IMR-90 (cell line): ENCODE measurements at regions not wholly inside any gene's neighbourhood (a gene's known extent, or its start where the extent isn't known, plus 50 kb on each side); places are given as distances from the start of the nearest gene placed in this dataset.

ENCODE experiments used
- ATAC-seq: fragments of 200-7000 bp; cut with Tn5 transposase; 2 replicates; pipeline ENCODE4 v1.9.1; 2020; ENCODE audit warnings: low read depth, mild to moderate bottlenecking, moderate library complexity
- BruUV-seq: library from RNA; stranded (reverse); fragments of 400-500 nt; replicated peaks from 2 replicates; lab custom pipeline; 2021; lab: Mats Ljungman, UMichigan
- CTCF ChIA-PET: fragments of 300-600 bp; formaldehyde crosslinking; extraction: SDS; loops from one replicate; lab custom pipeline; 2021; ENCODE audit warnings: antibody characterized with exemption; lab: Yijun Ruan, JAX
- POLR2A ChIA-PET: fragments of 300-600 bp; sonication (Branson Sonifier 250); formaldehyde crosslinking; loops from one replicate; lab custom pipeline; 2022; ENCODE audit warnings: antibody characterized with exemption; ENCODE audit not compliant: unreplicated experiment; lab: Charles Lee
- DNase-seq: peaks from one replicate; pipeline ENCODE4 v3.0.0; 2013
- H2AFZ ChIP-seq: replicated peaks from 2 replicates; pipeline ENCODE3; 2013; ENCODE audit warnings: low read length, mild to moderate bottlenecking; ENCODE audit not compliant: poor library complexity
- H2AK5ac ChIP-seq: 2 replicates; pipeline ENCODE4 v1.6.1; 2013; ENCODE audit warnings: low read depth, low read length, inconsistent platforms
- H2AK9ac ChIP-seq: replicated peaks from 2 replicates; pipeline ENCODE3; 2013; ENCODE audit warnings: mild to moderate bottlenecking, low read depth, low read length, moderate library complexity; ENCODE audit not compliant: poor library complexity
- H2BK120ac ChIP-seq: 2 replicates; pipeline ENCODE4 v1.6.1; 2013; ENCODE audit warnings: low read depth, low read length, inconsistent platforms
- H2BK15ac ChIP-seq: 3 replicates; pipeline ENCODE4 v1.6.1; 2013; ENCODE audit warnings: low read depth, low read length, inconsistent platforms
- H2BK20ac ChIP-seq: 2 replicates; pipeline ENCODE4 v1.6.1; 2013; ENCODE audit warnings: low read depth, mild to moderate bottlenecking, inconsistent platforms, low read length, moderate library complexity
- H2BK5ac ChIP-seq: 2 replicates; pipeline ENCODE4 v1.6.1; 2013; ENCODE audit warnings: mild to moderate bottlenecking, low read depth, low read length, inconsistent platforms; ENCODE audit not compliant: poor library complexity, severe bottlenecking
- H3K14ac ChIP-seq: replicated peaks from 2 replicates; pipeline ENCODE4 v1.6.1; 2013; ENCODE audit warnings: low read depth, low read length, inconsistent platforms
- H3K18ac ChIP-seq: 2 replicates; pipeline ENCODE4 v1.6.1; 2013; ENCODE audit warnings: low read depth, low read length, control low read depth
- H3K23ac ChIP-seq: 2 replicates; pipeline ENCODE4 v1.6.1; 2013; ENCODE audit warnings: low read depth, low read length, inconsistent platforms
- H3K27ac ChIP-seq: 2 replicates; pipeline ENCODE4 v1.5.1; 2013; ENCODE audit warnings: mild to moderate bottlenecking, control low read depth, low read length; ENCODE audit not compliant: insufficient read depth
- H3K27me3 ChIP-seq: 2 replicates; pipeline ENCODE4 v1.6.1; 2013; ENCODE audit warnings: low read length; ENCODE audit not compliant: control insufficient read depth, insufficient read depth
- H3K36me3 ChIP-seq: 2 replicates; pipeline ENCODE4 v1.6.1; 2013; ENCODE audit warnings: low read length, mixed read lengths; ENCODE audit not compliant: control insufficient read depth, insufficient read depth
- H3K4ac ChIP-seq: 2 replicates; pipeline ENCODE4 v1.6.1; 2013; ENCODE audit warnings: low read depth, low read length, inconsistent platforms
- H3K4me1 ChIP-seq: 2 replicates; pipeline ENCODE4 v1.6.1; 2013; ENCODE audit warnings: low read length, mixed read lengths; ENCODE audit not compliant: control insufficient read depth, insufficient read depth
- H3K4me2 ChIP-seq: 2 replicates; pipeline ENCODE4 v1.6.1; 2013; ENCODE audit warnings: low read depth, mild to moderate bottlenecking, control low read depth, low read length, moderate library complexity
- H3K4me3 ChIP-seq: 2 replicates; pipeline ENCODE4 v1.5.1; 2013; ENCODE audit warnings: low read depth, mild to moderate bottlenecking, control low read depth, low read length, moderate library complexity; ENCODE audit not compliant: insufficient read depth
- H3K56ac ChIP-seq: 2 replicates; pipeline ENCODE4 v1.6.1; 2013; ENCODE audit warnings: low read length, inconsistent platforms; ENCODE audit not compliant: insufficient read depth; ENCODE audit errors: extremely low read depth
- H3K79me1 ChIP-seq, 2 experiments: 2 replicates each; pipeline ENCODE4 v1.6.1; 2013; ENCODE audit warnings: low read length in 2 of 2, inconsistent platforms in 1 of 2, low read depth in 1 of 2
- H3K9ac ChIP-seq: 2 replicates; pipeline ENCODE4 v1.6.1; 2013; ENCODE audit warnings: low read depth, low read length, control low read depth
- H3K9me1 ChIP-seq: 2 replicates; pipeline ENCODE4 v1.6.1; 2013; ENCODE audit warnings: low read length, inconsistent platforms; ENCODE audit not compliant: insufficient read depth
- H3K9me3 ChIP-seq: 2 replicates; pipeline ENCODE4 v1.6.1; 2013; ENCODE audit warnings: low read length; ENCODE audit not compliant: control insufficient read depth, insufficient read depth
- H4K20me1 ChIP-seq: 2 replicates; pipeline ENCODE4 v1.6.1; 2013; ENCODE audit warnings: low read length, inconsistent platforms; ENCODE audit not compliant: insufficient read depth
- H4K5ac ChIP-seq: 2 replicates; pipeline ENCODE4 v1.6.1; 2013; ENCODE audit warnings: mild to moderate bottlenecking, low read depth, low read length, control low read depth
- H4K8ac ChIP-seq, 2 experiments: 2 replicates each; pipeline ENCODE4 v1.6.1; 2013; ENCODE audit warnings: low read depth in 2 of 2, low read length in 2 of 2, control low read depth in 1 of 2, inconsistent platforms in 1 of 2
- H4K91ac ChIP-seq: 2 replicates; pipeline ENCODE4 v1.6.1; 2013; ENCODE audit warnings: low read depth, low read length, inconsistent platforms; ENCODE audit not compliant: insufficient read depth
- BHLHE40 ChIP-seq: fragments of 150-350 bp; IDR thresholded peaks from 2 replicates; pipeline ENCODE4 v1.6.1; 2016; ENCODE audit warnings: mild to moderate bottlenecking, low read depth, low read length
- CEBPB ChIP-seq: IDR thresholded peaks from 2 replicates; pipeline ENCODE4 v1.6.1; 2012; ENCODE audit warnings: low read depth, low read length, improper control_type of control experiment
- CHD1 ChIP-seq: IDR thresholded peaks from 2 replicates; pipeline ENCODE4 v1.6.1; 2012; ENCODE audit warnings: low read depth, low read length, improper control_type of control experiment
- ELK1 ChIP-seq: fragments of 150-350 bp; IDR thresholded peaks from 2 replicates; pipeline ENCODE4 v1.6.1; 2016; ENCODE audit warnings: low read depth, mild to moderate bottlenecking, low read length, moderate library complexity, borderline replicate concordance
- FOS ChIP-seq: fragments of 150-350 bp; IDR thresholded peaks from 2 replicates; pipeline ENCODE4 v1.6.1; 2016; ENCODE audit warnings: low read depth, low read length
- MAFK ChIP-seq: IDR thresholded peaks from 2 replicates; pipeline ENCODE4 v1.6.1; 2012; ENCODE audit warnings: low read depth, low read length, improper control_type of control experiment
- MAZ ChIP-seq: IDR thresholded peaks from 2 replicates; pipeline ENCODE4 v1.6.1; 2012; ENCODE audit warnings: low read depth, mild to moderate bottlenecking, low read length, improper control_type of control experiment, moderate library complexity, borderline replicate concordance
- MXI1 ChIP-seq: IDR thresholded peaks from 2 replicates; pipeline ENCODE4 v1.6.1; 2012; ENCODE audit warnings: low read depth, mild to moderate bottlenecking, low read length, moderate library complexity, borderline replicate concordance
- NFE2L2 ChIP-seq: fragments of 150-350 bp; IDR thresholded peaks from 2 replicates; pipeline ENCODE4 v1.6.1; 2016; ENCODE audit warnings: low read depth, mild to moderate bottlenecking, low read length
- POLR2A ChIP-seq: IDR thresholded peaks from 2 replicates; pipeline ENCODE4 v1.6.1; 2012; ENCODE audit warnings: mild to moderate bottlenecking, low read depth, low read length
- RAD21 ChIP-seq: IDR thresholded peaks from 2 replicates; pipeline ENCODE4 v1.6.1; 2012; ENCODE audit warnings: low read length, improper control_type of control experiment
- RCOR1 ChIP-seq: IDR thresholded peaks from 2 replicates; pipeline ENCODE4 v1.6.1; 2012; ENCODE audit warnings: mild to moderate bottlenecking, low read length, improper control_type of control experiment; ENCODE audit not compliant: insufficient replicate concordance
- RFX5 ChIP-seq: IDR thresholded peaks from 2 replicates; pipeline ENCODE4 v1.8.0; 2012; ENCODE audit warnings: low read depth, mild to moderate bottlenecking, low read length, moderate library complexity
- SMC3 ChIP-seq: fragments of 150-350 bp; IDR thresholded peaks from 2 replicates; pipeline ENCODE4 v1.6.1; 2016; ENCODE audit warnings: low read depth, mild to moderate bottlenecking, antibody characterized with exemption, low read length, moderate library complexity
- WGBS, 2 experiments: methylation state at CpG; one replicate each; pipeline versions ENCODE4 v1.1.5 to v1.1.7; 2013; ENCODE audit warnings: missing lambda C conversion rate in 2 of 2; ENCODE audit not compliant: insufficient read length in 1 of 2; ENCODE audit errors: extremely low coverage in 2 of 2; 5-methylcytosine and 5-hydroxymethylcytosine counted together
- dilution Hi-C: fragments of 300-500 bp; cut with HindIII; formaldehyde crosslinking; loops from one replicate; pipeline ENCODE4 v1.14.3; 2018; ENCODE audit warnings: low sequenced_read_pairs; ENCODE audit not compliant: unreplicated experiment
- in situ Hi-C: fragments of 300-500 bp; cut with MboI; formaldehyde crosslinking; loops from 3 replicates; pipeline ENCODE4 v1.14.3; 2019; ENCODE audit warnings: low sequenced_read_pairs, inconsistent platforms, mixed read lengths
- intact Hi-C: fragments of 100-400 bp; cut with micrococcal nuclease; formaldehyde crosslinking; loops from 2 replicates; pipeline ENCODE4 v1.10.0; 2022

GRCh38 chr6:166221636-166222035, 54.0 kb upstream of the TBXT start:
- Histone ChIP-seq H4K8ac (no peak overlapping the region), H3K9me1 (no peaks in the 10 kb centered on the region), H2AK9ac (no peak overlapping the region), H3K14ac (no peak overlapping the region), H2AK5ac (no peak overlapping the region), H4K5ac (no peak overlapping the region), H2BK5ac (no peak overlapping the region), H2BK120ac (no peak overlapping the region), H3K23ac (no peak overlapping the region), H4K91ac (no peak overlapping the region), H3K4me2 (no peak overlapping the region), H3K27me3 (no peaks in the 10 kb centered on the region; the same call in 1 of the 2 replicates), H2BK15ac (no peak overlapping the region), H3K9ac (no peak overlapping the region), H3K4ac (no peak overlapping the region), H3K27ac (no peak overlapping the region), H4K20me1 (no peaks in the 10 kb centered on the region), H3K18ac (no peak overlapping the region), H2AFZ (no peak overlapping the region), H3K79me1 (no peaks in the 10 kb centered on the region), H3K4me3 (no peak overlapping the region), H3K36me3 (no peaks in the 10 kb centered on the region), H2BK20ac (no peak overlapping the region), H3K4me1 (no peaks in the 10 kb centered on the region), H3K56ac (no peak overlapping the region), H3K9me3 (no peaks in the 10 kb centered on the region)
- intact Hi-C loops (no loop called here), dilution Hi-C loops (no loop called here), in situ Hi-C loops (no loop called here)
- WGBS, 2 experiments = no CpG with 5 or more reads among the region's 12 CpGs
- ChIA-PET CTCF (no interaction called here), POLR2A (no interaction called here)
- no TSS peak for BruUV-seq
- no peak for TF ChIP-seq RCOR1
- TF ChIP-seq BHLHE40 = no peak
- no peak for TF ChIP-seq POLR2A
- TF ChIP-seq RAD21 = no peak
- no peak for TF ChIP-seq MAFK
- TF ChIP-seq SMC3 = no peak
- TF ChIP-seq MAZ = no peak
- TF ChIP-seq ELK1 = no peak
- TF ChIP-seq CHD1 = no peak
- TF ChIP-seq MXI1 = no peak
- TF ChIP-seq NFE2L2 = no peak
- no peak for TF ChIP-seq FOS
- TF ChIP-seq RFX5 = no peak
- TF ChIP-seq CEBPB = no peak
- DNase-seq (no peak), ATAC-seq (no peak)
